Left cardiac atrium (tissue), 4 donors: ENCODE measurements at regions not wholly inside any gene's neighbourhood (a gene's known extent, or its start where the extent isn't known, plus 50 kb on each side); places are given as distances from the start of the nearest gene placed in this dataset.
"Not testable (repeated sequence)": the region's sequence is repeated elsewhere in the genome, so short reads cannot be mapped to it uniquely, and the experiment has no call there.

Experiments used
- ATAC-seq, 2 donors: fragments of 200-7000 bp; cut with Tn5 transposase; one replicate each; pipeline ENCODE4 v1.9.1; 2020; ENCODE audit warnings: mild to moderate bottlenecking in 2 of 2, moderate library complexity in 2 of 2
- DNase-seq: peaks from one replicate; pipeline ENCODE4 v3.0.0-alpha.2; 2020
- intact Hi-C, 2 donors: fragments of 100-400 bp; cut with DNase I; formaldehyde crosslinking; loops; one replicate each; pipeline versions ENCODE4 v1.14.1 to v1.15.1; 2022 to 2023
- donor health status: DM: no; HTN: yes; CAD: no.
- donor health status: DM: no; HTN: yes; CAD: no; lungs with severe emphysema.
- donor health status: DM: yes; HTN: yes; CAD: no.
- donor health status: Dilated cardiomyopathy.

- no peak for ATAC-seq
- intact Hi-C loops, result no loop called here
These were observed 270.7 kb upstream of the ELAVL2 start for GRCh38 chr9:24096756-24097155.

GRCh38 chr9:24095246-24095645, 269.2 kb upstream of the ELAVL2 start:
- ATAC-seq (no peak), DNase-seq (no peak)
- intact Hi-C loops, result no loop called here

More at GRCh38 chr9:24096756-24097155, 270.7 kb upstream of the ELAVL2 start:
- no peak for DNase-seq

DNA sequence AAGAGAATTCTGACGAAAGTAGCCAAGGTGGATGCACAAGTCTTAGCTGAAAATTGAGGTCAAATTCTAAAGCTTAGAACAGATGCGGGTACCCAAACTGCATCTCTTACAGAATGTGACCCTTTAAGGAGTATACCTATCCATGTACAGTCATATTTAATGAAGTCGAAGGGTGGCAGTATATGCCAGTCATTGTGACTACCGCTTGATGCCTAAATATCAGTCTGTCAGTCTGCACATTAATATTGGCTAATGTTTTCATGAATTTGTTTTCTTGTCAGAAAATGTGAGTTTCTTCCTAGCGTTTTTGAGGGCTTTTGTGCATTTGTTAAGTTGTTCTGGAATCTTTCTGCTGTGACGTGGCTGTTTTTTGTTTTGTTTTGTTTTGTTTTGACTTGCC, 264.5 kb upstream of the ELAVL2 start:
- ATAC-seq (no peak), DNase-seq (no peak)
- intact Hi-C loops, result no loop called here

DNA sequence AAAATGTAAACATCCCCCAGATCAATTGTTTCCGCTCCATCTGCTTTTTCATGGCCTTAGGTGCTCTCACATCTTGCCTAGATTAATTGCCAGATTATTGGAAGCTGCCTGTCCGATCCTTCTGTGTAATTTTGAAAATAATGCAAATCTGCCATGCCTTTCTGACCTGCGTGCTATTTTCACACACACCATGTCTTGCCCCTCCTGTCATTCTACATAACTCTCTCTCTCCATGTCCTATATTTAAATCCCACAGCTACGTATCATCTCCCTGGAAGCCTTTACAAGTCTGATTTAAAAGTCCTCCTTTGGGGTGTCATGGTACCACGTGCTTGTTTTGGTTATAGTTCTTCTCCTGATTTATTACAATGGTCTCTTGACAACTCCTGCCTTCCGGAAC, 247.6 kb upstream of the ELAVL2 start:
- ATAC-seq (no peak), DNase-seq (no peak)
- intact Hi-C loops, result no loop called here

DNA sequence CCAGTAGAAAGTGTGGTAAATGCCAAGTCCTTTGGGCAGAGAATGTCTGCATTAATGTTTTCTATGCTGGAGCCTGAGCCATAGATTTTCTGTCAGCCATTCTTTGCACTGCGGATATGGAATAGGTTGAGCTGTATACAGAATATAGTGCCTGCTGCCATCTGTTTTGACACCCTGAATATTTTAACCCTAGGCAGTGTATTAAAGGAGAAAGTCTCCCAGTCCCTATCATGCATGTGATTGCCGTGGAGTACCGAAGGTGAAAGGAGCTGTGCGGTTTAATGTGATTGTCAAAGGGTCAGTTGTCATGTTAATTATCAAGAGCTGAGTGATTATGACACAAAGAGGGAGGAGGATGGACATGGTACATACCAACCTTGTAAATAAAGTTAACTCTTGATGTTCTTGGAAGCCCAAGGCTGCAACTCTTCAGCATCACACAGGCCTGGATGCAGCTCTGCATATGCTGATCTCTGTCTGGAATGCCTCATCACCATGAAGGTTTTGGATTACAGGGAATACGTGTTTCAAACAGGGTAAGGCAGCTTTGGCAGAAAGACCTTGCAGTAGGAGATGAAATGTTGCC, 247.1 kb upstream of the ELAVL2 start:
- no peak for DNase-seq
- intact Hi-C loops, result no loop called here
- ATAC-seq, result no peak

DNA sequence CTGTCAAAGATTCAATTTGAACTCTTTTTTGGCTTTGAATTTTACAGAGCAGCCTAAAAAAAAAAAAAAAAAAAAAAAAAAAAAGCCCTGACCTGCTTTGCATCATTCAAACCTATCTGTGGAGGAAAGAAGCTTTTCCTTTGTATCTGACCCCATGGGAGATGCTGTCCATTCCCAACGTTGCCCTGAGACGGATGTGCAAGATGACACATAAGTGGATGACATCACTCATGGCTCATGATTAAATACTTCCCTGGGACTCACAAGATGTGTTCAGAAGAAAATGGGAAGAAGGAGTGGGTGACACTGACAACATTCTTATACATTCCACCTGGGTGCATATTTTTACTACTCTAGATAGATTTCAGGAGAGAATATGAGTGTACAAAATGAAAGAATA, 245.7 kb upstream of the ELAVL2 start:
- no peak for ATAC-seq
- DNase-seq, result no peak
- intact Hi-C loops, result no loop called here

DNA sequence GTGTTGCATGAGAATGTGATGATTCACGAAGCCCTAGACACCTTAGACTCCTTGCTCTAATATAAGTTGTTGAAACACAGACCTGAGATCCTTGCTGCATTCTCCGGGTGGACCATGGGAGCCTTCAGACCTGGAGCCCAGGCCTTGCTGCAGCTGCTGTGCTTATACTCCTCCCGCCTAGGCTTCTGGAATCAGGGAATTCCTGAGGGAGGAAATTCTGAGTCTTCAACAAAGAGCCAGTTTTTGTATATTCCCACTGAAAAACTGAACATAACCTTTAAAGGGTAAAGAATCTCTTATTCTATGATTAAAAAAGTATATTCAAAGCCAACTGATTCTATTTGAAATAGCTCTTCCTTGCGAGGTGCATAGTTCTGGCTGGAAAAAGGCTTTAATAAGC, 245.1 kb upstream of the ELAVL2 start:
- ATAC-seq (no peak), DNase-seq (no peak)
- intact Hi-C loops, result no loop called here

DNA sequence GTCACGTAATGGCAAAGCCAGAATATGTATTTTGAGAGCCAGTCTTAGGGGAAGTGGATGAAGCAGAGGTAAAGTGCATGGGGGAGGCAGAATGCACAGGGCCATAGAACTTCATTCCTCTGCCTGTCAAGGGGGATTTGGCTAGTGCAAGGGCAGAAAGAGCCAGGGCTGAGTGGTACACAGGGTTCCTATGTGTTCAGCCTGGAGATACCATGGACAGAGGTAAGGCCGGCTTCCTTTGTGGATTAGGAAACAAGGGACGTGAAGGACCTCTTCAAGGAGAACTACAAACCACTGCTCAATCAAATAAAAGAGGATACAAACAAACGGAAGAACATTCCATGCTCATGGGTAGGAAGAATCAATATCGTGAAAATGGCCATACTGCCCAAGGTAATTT, 241.1 kb upstream of the ELAVL2 start:
- ATAC-seq, DNase-seq, intact Hi-C loops: not testable (repeated sequence)

GRCh38 chr9:24059651-24060050, 233.6 kb upstream of the ELAVL2 start:
- DNase-seq (no peak), ATAC-seq (no peak)
- intact Hi-C loops, result no loop called here

DNA sequence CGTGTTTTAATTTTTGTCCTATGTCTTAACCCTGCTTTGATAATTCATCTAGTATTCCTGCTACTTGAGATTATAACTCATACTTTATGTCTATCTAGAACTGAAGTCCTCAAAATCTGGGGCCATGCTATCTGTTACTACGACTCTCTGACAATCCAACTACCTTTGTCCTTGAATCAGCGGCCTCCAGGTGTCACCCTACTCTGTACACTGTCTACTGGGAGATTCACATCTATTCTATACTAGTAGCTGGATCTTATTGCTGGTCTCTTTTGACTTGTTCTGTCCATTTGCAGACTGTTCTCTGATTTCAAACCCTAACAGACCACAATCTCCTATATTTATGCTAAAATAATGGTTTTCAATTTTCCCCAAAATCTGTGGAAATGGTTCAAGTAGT, 225.5 kb upstream of the ELAVL2 start:
- DNase-seq, result no peak
- intact Hi-C loops, result no loop called here
- ATAC-seq, result no peak

GRCh38 chr9:24050239-24050638, 224.2 kb upstream of the ELAVL2 start:
- intact Hi-C loops, DNase-seq, ATAC-seq: not testable (repeated sequence)

GRCh38 chr9:24045150-24045549, 219.1 kb upstream of the ELAVL2 start:
- intact Hi-C loops, result no loop called here
- DNase-seq, result no peak

DNA sequence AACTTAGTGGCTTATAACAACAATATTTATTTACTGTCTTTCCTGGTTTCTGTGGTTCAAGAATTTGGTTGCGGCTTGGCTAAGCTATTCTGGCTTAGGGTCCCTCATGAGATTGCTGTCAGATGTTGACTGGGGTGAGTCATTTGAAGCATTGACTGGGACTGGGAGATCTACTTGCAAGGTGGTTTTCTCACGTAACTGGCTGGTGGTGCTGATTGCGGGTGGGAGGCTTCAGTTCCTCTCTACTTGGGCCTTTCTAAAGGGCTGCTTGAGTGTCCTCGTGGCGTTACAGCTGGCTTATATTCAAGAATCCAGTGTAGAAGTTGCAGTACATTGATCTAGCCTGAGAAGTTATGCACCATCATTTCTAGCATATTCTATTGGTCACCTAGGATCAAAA, 218.5 kb upstream of the ELAVL2 start:
- DNase-seq, result no peak
- no peak for ATAC-seq
- intact Hi-C loops, result no loop called here

More at GRCh38 chr9:24045150-24045549, 219.1 kb upstream of the ELAVL2 start:
- ATAC-seq, result no peak

- no peak for DNase-seq
- ATAC-seq, result no peak
- intact Hi-C loops, result no loop called here
These were observed 215.2 kb upstream of the ELAVL2 start for GRCh38 chr9:24041160-24041690.

GRCh38 chr9:24036459-24036858, 210.4 kb upstream of the ELAVL2 start:
- intact Hi-C loops, result no loop called here
- DNase-seq, result no peak
- no peak for ATAC-seq

DNA sequence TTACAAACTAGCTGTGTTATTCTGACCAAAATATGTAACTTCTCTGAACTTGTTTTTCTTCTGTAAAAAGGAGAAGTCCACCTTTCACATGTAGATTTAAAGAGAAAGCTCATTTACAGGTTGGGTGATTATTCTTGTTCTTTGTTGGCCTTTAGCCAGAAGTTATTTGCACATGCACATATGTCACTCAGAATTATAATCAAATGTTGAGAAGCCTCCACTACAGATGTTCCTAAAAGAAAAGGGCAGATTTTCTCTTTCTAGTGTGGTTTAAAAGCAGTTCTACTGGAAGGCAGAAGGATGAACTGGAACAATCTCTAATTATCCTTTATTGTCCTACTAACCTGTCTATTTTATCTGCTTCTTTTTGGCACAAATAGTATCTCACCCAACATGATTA, 209.8 kb upstream of the ELAVL2 start:
- no peak for ATAC-seq
- intact Hi-C loops, result no loop called here

DNA sequence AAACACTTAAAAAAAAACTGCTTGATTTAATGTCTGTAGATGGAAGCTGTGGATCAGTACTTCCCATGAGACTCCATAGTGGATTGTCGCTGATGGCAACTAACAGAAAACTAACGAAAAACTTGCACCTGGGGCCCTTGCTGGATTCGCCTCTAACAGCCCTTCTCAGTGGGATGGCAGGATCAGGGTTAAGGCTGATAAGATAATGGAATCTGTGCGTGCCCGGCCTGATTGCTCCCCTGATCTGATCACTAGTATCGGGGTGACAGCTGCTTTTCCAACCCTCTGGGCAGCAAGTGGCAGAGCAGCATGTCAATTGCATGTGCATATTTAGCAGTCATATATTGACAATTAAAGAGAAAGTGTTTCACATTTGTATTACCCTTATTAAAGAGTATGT, 185.8 kb upstream of the ELAVL2 start:
- no peak for DNase-seq
- intact Hi-C loops, result no loop called here

More for the DNA sequence above, 209.8 kb upstream of the ELAVL2 start:
- no peak for DNase-seq

GRCh38 chr9:24011009-24011717, 185.1 kb upstream of the ELAVL2 start:
- DNase-seq, result no peak
- no peak for ATAC-seq
- intact Hi-C loops, result no loop called here

More for the DNA sequence above, 185.8 kb upstream of the ELAVL2 start:
- ATAC-seq, result no peak

- DNase-seq, result no peak
- no peak for ATAC-seq
- intact Hi-C loops, result no loop called here
These were observed 183.3 kb upstream of the ELAVL2 start for GRCh38 chr9:24009322-24009721.

DNA sequence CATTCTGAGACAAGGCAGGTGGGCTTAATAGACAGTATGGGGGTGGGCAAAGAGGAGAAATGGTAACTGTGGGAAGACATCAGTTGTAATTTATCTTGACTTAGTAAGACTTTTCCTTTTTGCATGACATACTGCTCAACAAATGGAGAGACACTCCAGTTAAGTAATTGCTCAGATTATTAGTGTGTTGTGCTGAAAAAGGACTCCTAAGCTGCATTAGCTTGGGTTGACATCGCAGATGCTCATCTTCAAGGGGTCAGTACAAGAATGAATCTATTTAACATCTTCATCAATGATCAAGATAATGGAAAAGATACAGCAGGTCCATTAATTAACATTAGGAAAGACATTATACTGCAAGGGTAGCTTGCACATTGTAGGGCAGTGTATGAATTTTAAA, 181.1 kb upstream of the ELAVL2 start:
- intact Hi-C loops, result no loop called here
- ATAC-seq, result no peak
- DNase-seq, result no peak

DNA sequence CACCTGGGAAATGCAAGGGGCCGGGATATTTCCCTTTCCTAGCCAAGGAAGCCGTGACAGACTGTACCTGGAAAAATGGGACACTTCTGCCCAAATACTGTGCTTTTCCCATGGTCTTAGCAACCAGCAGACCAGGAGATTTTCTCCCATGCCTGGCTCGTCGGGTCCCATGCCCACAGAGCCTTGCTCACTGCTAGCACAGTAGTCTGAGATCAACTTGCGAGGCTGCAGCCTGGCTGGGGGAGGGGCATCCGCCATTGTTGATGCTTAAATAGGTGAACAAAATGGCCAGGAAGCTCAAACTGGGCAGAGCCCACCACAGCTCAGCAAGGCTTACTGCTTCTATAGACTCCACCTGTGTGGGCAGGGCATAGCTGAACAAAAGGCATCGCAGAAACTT, 165.8 kb upstream of the ELAVL2 start:
- ATAC-seq, DNase-seq, intact Hi-C loops: not testable (repeated sequence)
